ENCODE measurements at regions not wholly inside any gene's neighbourhood (a gene's known extent, or its start where the extent isn't known, plus 50 kb on each side); places are given as distances from the start of the nearest gene placed in this dataset.

- peaks cover 14% of the 10 kb centered on the region for H3K27me3 Mint-ChIP-seq (ENCODE audit: low read depth)
- peak overlapping the region; percentile 19 to 72 (median 36) for H3K27ac Mint-ChIP-seq
- H3K4me3 Mint-ChIP-seq, result no peak overlapping the region
- peaks cover 12% of the 10 kb centered on the region for H3K36me3 Mint-ChIP-seq (ENCODE audit: low read depth)
- TF ChIP-seq CTCF (IDR thresholded peaks at IDR 0.05; ENCODE audit: unreplicated experiment in 3 of 3), result no peak
- H3K9me3 Mint-ChIP-seq, result peaks cover 12% of the 10 kb centered on the region
- peaks cover 19% of the 10 kb centered on the region for H3K4me1 Mint-ChIP-seq
These were observed 261.0 kb downstream of the WDR11 start for GRCh38 chr10:121112136-121112535.

GRCh38 chr10:121112579-121113384 is 261.6 kb downstream of the WDR11 start:
- H3K27me3 Mint-ChIP-seq (ENCODE audit: low read depth), result peaks cover 12% of the 10 kb centered on the region
- peaks cover 12% of the 10 kb centered on the region for H3K36me3 Mint-ChIP-seq (ENCODE audit: low read depth)
- peaks cover 12% of the 10 kb centered on the region for H3K9me3 Mint-ChIP-seq
- peaks cover 19% of the 10 kb centered on the region for H3K4me1 Mint-ChIP-seq
- TF ChIP-seq CTCF (IDR thresholded peaks at IDR 0.05; ENCODE audit: unreplicated experiment in 3 of 3), result no peak
- H3K4me3 Mint-ChIP-seq, result no peak overlapping the region
- H3K27ac Mint-ChIP-seq, result peak overlapping the region; percentile 19 to 72 (median 36)

GRCh38 chr10:121113385-121113696 is 262.2 kb downstream of the WDR11 start:
- no peak overlapping the region for H3K4me3 Mint-ChIP-seq
- no peak for TF ChIP-seq CTCF (IDR thresholded peaks at IDR 0.05; ENCODE audit: unreplicated experiment in 3 of 3)
- peaks cover 12% of the 10 kb centered on the region for H3K36me3 Mint-ChIP-seq (ENCODE audit: low read depth)
- no peak overlapping the region for H3K27ac Mint-ChIP-seq
- peaks cover 19% of the 10 kb centered on the region for H3K4me1 Mint-ChIP-seq
- H3K27me3 Mint-ChIP-seq (ENCODE audit: low read depth), result peaks cover 8% of the 10 kb centered on the region
- H3K9me3 Mint-ChIP-seq, result peaks cover 12% of the 10 kb centered on the region

GRCh38 chr10:121113911-121114310 is 262.7 kb downstream of the WDR11 start:
- Mint-ChIP-seq H3K27ac (peak overlapping the region in 2 of 3 experiments; percentile 3 to 9), H3K4me1 (peaks cover 19% of the 10 kb centered on the region), H3K27me3 (ENCODE audit: low read depth) (peaks cover 9% of the 10 kb centered on the region), H3K9me3 (peaks cover 12% of the 10 kb centered on the region), H3K36me3 (ENCODE audit: low read depth) (peaks cover 12% of the 10 kb centered on the region), H3K4me3 (no peak overlapping the region)
- no peak for TF ChIP-seq CTCF (IDR thresholded peaks at IDR 0.05; ENCODE audit: unreplicated experiment in 3 of 3)

GRCh38 chr10:121115154-121115553 is 264.0 kb downstream of the WDR11 start:
- H3K27ac Mint-ChIP-seq, result no peak overlapping the region
- H3K36me3 Mint-ChIP-seq (ENCODE audit: low read depth), result peaks cover 12% of the 10 kb centered on the region
- H3K9me3 Mint-ChIP-seq, result peaks cover 12% of the 10 kb centered on the region
- H3K4me1 Mint-ChIP-seq, result peaks cover 19% of the 10 kb centered on the region
- TF ChIP-seq CTCF (IDR thresholded peaks at IDR 0.05; ENCODE audit: unreplicated experiment in 3 of 3), result no peak
- H3K4me3 Mint-ChIP-seq, result no peak overlapping the region
- H3K27me3 Mint-ChIP-seq (ENCODE audit: low read depth), result peaks cover 19% of the 10 kb centered on the region

- H3K36me3 Mint-ChIP-seq (ENCODE audit: low read depth), result no peaks in the 10 kb centered on the region
- peaks cover 9% of the 10 kb centered on the region for H3K9me3 Mint-ChIP-seq
- H3K4me3 Mint-ChIP-seq, result no peak overlapping the region
These were observed 270.3 kb downstream of the WDR11 start for GRCh38 chr10:121121462-121121861.

More at GRCh38 chr10:121121462-121121861, 270.3 kb downstream of the WDR11 start:
- Mint-ChIP-seq H3K27me3 (ENCODE audit: low read depth) (peaks cover 11% of the 10 kb centered on the region), H3K27ac (no peak overlapping the region), H3K4me1 (peaks cover 4% of the 10 kb centered on the region)
- TF ChIP-seq CTCF (IDR thresholded peaks at IDR 0.05; ENCODE audit: unreplicated experiment in 3 of 3), result no peak

All from nephron (organoid).